Endothelial cell of umbilical vein (primary cell): ENCODE measurements at regions not wholly inside any gene's neighbourhood (a gene's known extent, or its start where the extent isn't known, plus 50 kb on each side); places are given as distances from the start of the nearest gene placed in this dataset.

ENCODE experiments used
- BruUV-seq: library from RNA; stranded (reverse); fragments of 400-500 nt; replicated peaks from 2 replicates; lab custom pipeline; 2021; lab: Mats Ljungman, UMichigan
- CTCF ChIA-PET: fragments of 300-600, 350-600 bp; sonication (Branson Sonifier 250); formaldehyde crosslinking; loops from one replicate; lab custom pipeline; 2021; ENCODE audit warnings: antibody characterized with exemption, inconsistent platforms; lab: Charles Lee
- POLR2A ChIA-PET: fragments of 300-600, 350-600 bp; sonication (Branson Sonifier 250); formaldehyde crosslinking; loops from one replicate; lab custom pipeline; 2021; ENCODE audit warnings: antibody characterized with exemption, inconsistent platforms; lab: Charles Lee
- DNase-seq: peaks from one replicate; pipeline ENCODE4 v3.0.0-alpha.2; 2011; ENCODE audit warnings: low read depth, low spot score
- FAIRE-seq: peaks from 2 replicates; lab custom pipeline; 2011; peaks lifted over from hg19 to GRCh38; lab: Jason Lieb, UNC
- H2AFZ ChIP-seq: 2 replicates; pipeline ENCODE4 v1.6.0; 2012; ENCODE audit warnings: low read depth, low read length, control low read depth, inconsistent platforms
- H3K27ac ChIP-seq: 2 replicates; pipeline ENCODE4 v1.5.1; 2011; ENCODE audit warnings: low read depth, mild to moderate bottlenecking, control low read depth, low read length, moderate library complexity; ENCODE audit not compliant: insufficient read depth
- H3K27me3 ChIP-seq, 2 experiments: 2 replicates each; pipeline versions ENCODE4 v1.6.0 to v1.6.1; 2011; ENCODE audit warnings: low read length in 2 of 2, mixed read lengths in 1 of 2; ENCODE audit not compliant: control insufficient read depth in 2 of 2, insufficient read depth in 2 of 2
- H3K36me3 ChIP-seq, 2 experiments: 2 replicates in 1 of 2; 3 replicates in 1 of 2; pipeline ENCODE4 v1.5.1; 2011; ENCODE audit warnings: low read length in 2 of 2, mild to moderate bottlenecking in 1 of 2, moderate library complexity in 1 of 2; ENCODE audit not compliant: control insufficient read depth in 2 of 2, insufficient read depth in 2 of 2; ENCODE audit errors: extremely low read depth in 1 of 2
- H3K4me1 ChIP-seq: 3 replicates; pipeline ENCODE4 v1.5.1; 2011; ENCODE audit warnings: mild to moderate bottlenecking, low read length; ENCODE audit not compliant: control insufficient read depth, insufficient read depth; ENCODE audit errors: extremely low read depth
- H3K4me2 ChIP-seq: 2 replicates; pipeline ENCODE4 v1.6.1; 2011; ENCODE audit warnings: low read length, control low read depth, mixed read lengths; ENCODE audit not compliant: insufficient read depth
- H3K4me3 ChIP-seq, 3 experiments: fragments of 200-600 bp in 1 of 3; sonication (generic), shearing (Covaris generic) in 1 of 3; replicated peaks in 1 of 3; 2 replicates each; pipeline ENCODE4 v1.5.1; 2011 to 2016; ENCODE audit warnings: control low read depth in 3 of 3, low read length in 3 of 3, mild to moderate bottlenecking in 2 of 3, inconsistent platforms in 1 of 3, low read depth in 1 of 3, moderate library complexity in 1 of 3; ENCODE audit not compliant: insufficient read depth in 1 of 3
- H3K79me2 ChIP-seq: 2 replicates; pipeline ENCODE4 v1.6.0; 2012; ENCODE audit warnings: low read length, inconsistent platforms; ENCODE audit not compliant: control insufficient read depth, insufficient read depth
- H3K9ac ChIP-seq: replicated peaks from 2 replicates; pipeline ENCODE3; 2011; ENCODE audit warnings: low read length, control low read depth; ENCODE audit not compliant: insufficient read depth; ENCODE audit errors: extremely low read depth
- H3K9me1 ChIP-seq: replicated peaks from 3 replicates; pipeline ENCODE4 v1.6.0; 2011; ENCODE audit warnings: mild to moderate bottlenecking, low read length; ENCODE audit not compliant: control insufficient read depth, insufficient read depth; ENCODE audit errors: extremely low read depth
- H3K9me3 ChIP-seq: replicated peaks from 2 replicates; pipeline ENCODE4 v1.5.1; 2012; ENCODE audit warnings: low read length, inconsistent platforms; ENCODE audit not compliant: control insufficient read depth, insufficient read depth
- H4K20me1 ChIP-seq: replicated peaks from 2 replicates; pipeline ENCODE3; 2011; ENCODE audit warnings: mild to moderate bottlenecking, low read length; ENCODE audit not compliant: control insufficient read depth, insufficient read depth; ENCODE audit errors: extremely low read depth
- CTCF ChIP-seq, 2 donors: IDR thresholded peaks; 1 replicate in 1 of 2; 2 replicates in 1 of 2; pipeline ENCODE4 v1.5.1; 2011; ENCODE audit warnings: low read length in 2 of 2, mild to moderate bottlenecking in 2 of 2, moderate library complexity in 2 of 2, control low read depth in 1 of 2, inconsistent platforms in 1 of 2, low read depth in 1 of 2; ENCODE audit not compliant: insufficient read depth in 1 of 2; ENCODE audit errors: extremely low read depth in 1 of 2
- FOS ChIP-seq: IDR thresholded peaks from 2 replicates; pipeline ENCODE4 v1.6.1; 2011; ENCODE audit warnings: mild to moderate bottlenecking, low read length, moderate library complexity, borderline replicate concordance; ENCODE audit not compliant: insufficient read depth
- GATA2 ChIP-seq: IDR thresholded peaks from 2 replicates; pipeline ENCODE4 v1.7.0; 2011; ENCODE audit warnings: low read depth, mild to moderate bottlenecking, moderate library complexity, mixed read lengths, low read length; ENCODE audit not compliant: insufficient read length, insufficient read depth
- JUN ChIP-seq: IDR thresholded peaks from 2 replicates; pipeline ENCODE4 v1.6.1; 2011; ENCODE audit warnings: borderline replicate concordance, low read depth; ENCODE audit not compliant: insufficient read length, insufficient read depth
- MAX ChIP-seq: IDR thresholded peaks from 2 replicates; pipeline ENCODE4 v1.6.1; 2011; ENCODE audit not compliant: insufficient read depth, insufficient read length
- MYC ChIP-seq: IDR thresholded peaks from one replicate; pipeline ENCODE4 v1.6.1; 2011; ENCODE audit warnings: mild to moderate bottlenecking, low read depth, low read length
- dilution Hi-C: fragments of 300-500 bp; cut with MboI; formaldehyde crosslinking; loops from one replicate; pipeline ENCODE4 v1.15.0; 2019; ENCODE audit warnings: low sequenced_read_pairs; ENCODE audit not compliant: extremely low pct_ligation_motif_present
- intact Hi-C: fragments of 100-400 bp; cut with micrococcal nuclease; formaldehyde crosslinking; loops from one replicate; pipeline ENCODE4 v1.10.0; 2022

- dilution Hi-C loops (no loop called here), intact Hi-C loops (no loop called here)
- H4K20me1 ChIP-seq: no peaks in the 10 kb centered on the region
- peaks cover 3% of the 10 kb centered on the region for H3K9me3 ChIP-seq
- H3K4me1 ChIP-seq: no peaks in the 10 kb centered on the region
- ChIA-PET CTCF (no interaction called here), POLR2A (no interaction called here)
- H3K9me1 ChIP-seq: no peaks in the 10 kb centered on the region
- H3K9ac ChIP-seq: no peak overlapping the region
- no peak overlapping the region for H3K4me2 ChIP-seq
- FAIRE-seq: no peak
- no peak for DNase-seq
- no peak overlapping the region for H2AFZ ChIP-seq
- H3K4me3 ChIP-seq: no peak overlapping the region
- H3K27ac ChIP-seq: no peak overlapping the region
- no peaks in the 10 kb centered on the region for H3K79me2 ChIP-seq
- no peaks in the 10 kb centered on the region for H3K36me3 ChIP-seq
- BruUV-seq: no TSS peak
- no peaks in the 10 kb centered on the region for H3K27me3 ChIP-seq
- no peak for TF ChIP-seq MAX
- no peak for TF ChIP-seq MYC
- no peak for TF ChIP-seq JUN
- no peak for TF ChIP-seq GATA2
- TF ChIP-seq FOS: no peak
- no peak for TF ChIP-seq CTCF (IDR thresholded peaks at IDR 0.05; ENCODE audit: extremely low read depth in 1 of 2, insufficient read depth in 1 of 2, low read depth in 1 of 2, low read length in 2 of 2)
Observed at GRCh38 chr15:26095710-26096330, 232.7 kb upstream of the ATP10A start.
